GM12892 (cell line): ENCODE measurements at regions not wholly inside any gene's neighbourhood (a gene's known extent, or its start where the extent isn't known, plus 50 kb on each side); places are given as distances from the start of the nearest gene placed in this dataset.

Experiments used
- POLR2AphosphoS5 ChIP-seq: IDR thresholded peaks from 2 replicates; pipeline ENCODE4 v1.6.1; 2011; ENCODE audit warnings: low read depth, low read length, control low read depth
- TAF1 ChIP-seq: IDR thresholded peaks from 2 replicates; pipeline ENCODE4 v1.6.1; 2011; ENCODE audit warnings: low read depth, mild to moderate bottlenecking, control low read depth, low read length, borderline replicate concordance

GRCh38 chr15:70480196-70480856, 283.0 kb downstream of the UACA start:
- TF ChIP-seq TAF1 = no peak
- no peak for TF ChIP-seq POLR2AphosphoS5
